ENCODE measurements at regions not wholly inside any gene's neighbourhood (a gene's known extent, or its start where the extent isn't known, plus 50 kb on each side); places are given as distances from the start of the nearest gene placed in this dataset.

DNA sequence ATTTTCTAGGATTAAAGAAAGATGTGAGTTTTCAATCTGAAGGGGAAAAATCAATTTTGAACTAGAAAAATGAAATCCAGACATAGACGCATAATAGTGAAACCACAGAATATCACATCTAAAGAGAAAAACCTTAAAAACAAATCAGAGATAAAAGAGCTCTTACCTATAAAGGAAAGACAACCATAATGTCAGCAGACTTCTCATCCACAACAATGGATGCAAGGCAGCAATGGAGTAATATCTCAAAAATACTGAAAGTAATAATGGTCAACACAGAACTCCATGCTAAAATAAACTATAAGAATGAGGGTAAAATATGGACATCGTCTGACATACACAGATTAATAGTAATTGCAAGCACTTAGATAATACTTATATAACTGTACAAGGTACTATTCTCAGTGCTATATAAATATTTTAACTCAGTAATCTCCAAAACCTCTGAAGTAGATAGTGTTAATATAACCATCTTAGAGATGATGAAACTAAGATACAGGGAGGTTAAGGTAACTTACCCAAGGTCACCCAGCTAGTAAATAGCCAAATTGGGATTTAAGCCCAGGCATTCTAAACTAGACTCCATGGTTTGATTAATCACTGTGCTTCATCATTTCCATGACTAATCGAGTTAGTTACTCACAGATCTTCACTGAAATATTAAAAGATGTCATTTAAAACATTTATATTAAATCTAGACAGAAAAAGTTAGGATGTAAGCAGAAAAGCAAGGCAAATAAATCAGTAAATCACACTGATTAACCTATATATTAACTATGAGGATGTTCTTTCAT is 89.4 kb upstream of the SPTBN1 start:
- POLR2A ChIA-PET: interaction anchor here (1.1 to 1.4 kb wide), 2 partner anchors 20 to 29 kb away, joined by 3 read pairs; no protein-coding TSS in a partner anchor
- no peak for TF ChIP-seq EZH2phosphoT487 (IDR thresholded peaks at IDR 0.05; ENCODE audit: borderline replicate concordance, low read depth, low read length)
- TF ChIP-seq, protein P1, sequence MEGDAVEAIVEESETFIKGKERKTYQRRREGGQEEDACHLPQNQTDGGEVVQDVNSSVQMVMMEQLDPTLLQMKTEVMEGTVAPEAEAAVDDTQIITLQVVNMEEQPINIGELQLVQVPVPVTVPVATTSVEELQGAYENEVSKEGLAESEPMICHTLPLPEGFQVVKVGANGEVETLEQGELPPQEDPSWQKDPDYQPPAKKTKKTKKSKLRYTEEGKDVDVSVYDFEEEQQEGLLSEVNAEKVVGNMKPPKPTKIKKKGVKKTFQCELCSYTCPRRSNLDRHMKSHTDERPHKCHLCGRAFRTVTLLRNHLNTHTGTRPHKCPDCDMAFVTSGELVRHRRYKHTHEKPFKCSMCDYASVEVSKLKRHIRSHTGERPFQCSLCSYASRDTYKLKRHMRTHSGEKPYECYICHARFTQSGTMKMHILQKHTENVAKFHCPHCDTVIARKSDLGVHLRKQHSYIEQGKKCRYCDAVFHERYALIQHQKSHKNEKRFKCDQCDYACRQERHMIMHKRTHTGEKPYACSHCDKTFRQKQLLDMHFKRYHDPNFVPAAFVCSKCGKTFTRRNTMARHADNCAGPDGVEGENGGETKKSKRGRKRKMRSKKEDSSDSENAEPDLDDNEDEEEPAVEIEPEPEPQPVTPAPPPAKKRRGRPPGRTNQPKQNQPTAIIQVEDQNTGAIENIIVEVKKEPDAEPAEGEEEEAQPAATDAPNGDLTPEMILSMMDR (conservative IDR thresholded peaks at IDR 0.05; ENCODE audit: low read length): no peak
- BruUV-seq (replicated peaks): no TSS peak
- no peaks in the 10 kb centered on the region for H3K4me1 ChIP-seq (ENCODE audit: insufficient read depth, low read length, poor library complexity, severe bottlenecking)
- intact Hi-C loops (cut with micrococcal nuclease; ENCODE audit: unreplicated experiment): no loop called here
- peaks cover 30% of the 10 kb centered on the region for H3K9me3 ChIP-seq (ENCODE audit: low read length)
- H3K79me2 ChIP-seq (ENCODE audit: insufficient read depth, low read depth, low read length): no peaks in the 10 kb centered on the region
- DNase-seq (ENCODE audit: low spot score): no peak
- no peaks in the 10 kb centered on the region for H4K20me1 ChIP-seq (ENCODE audit: insufficient read depth, low read length)
- no peak overlapping the region for H3K4me2 ChIP-seq (ENCODE audit: low read length)
- H3K9me2 ChIP-seq (ENCODE audit: insufficient read depth, low read length): no peaks in the 10 kb centered on the region
- CTCF ChIA-PET (ENCODE audit: unreplicated experiment): interaction anchor here (1.0 kb wide), 1 partner anchor 147 kb away, joined by 3 read pairs; no protein-coding TSS in a partner anchor
- H3K4me3 ChIP-seq (ENCODE audit: low read depth, low read length, poor library complexity, severe bottlenecking): no peak overlapping the region
- H3K27ac ChIP-seq (ENCODE audit: low read depth, low read length, poor library complexity, severe bottlenecking): no peak overlapping the region
- H2AFZ ChIP-seq (ENCODE audit: low read length): no peak overlapping the region
- H3K36me3 ChIP-seq (ENCODE audit: insufficient read depth, low read length): no peaks in the 10 kb centered on the region

GRCh38 chr2:54370405-54371104 is 85.6 kb upstream of the SPTBN1 start:
- Histone ChIP-seq H3K27ac (ENCODE audit: low read depth, low read length, poor library complexity, severe bottlenecking) (no peak overlapping the region), H4K20me1 (ENCODE audit: insufficient read depth, low read length) (no peaks in the 10 kb centered on the region), H3K36me3 (ENCODE audit: insufficient read depth, low read length) (no peaks in the 10 kb centered on the region), H3K9me2 (ENCODE audit: insufficient read depth, low read length) (no peaks in the 10 kb centered on the region), H3K4me2 (ENCODE audit: low read length) (no peak overlapping the region), H3K79me2 (ENCODE audit: insufficient read depth, low read depth, low read length) (no peaks in the 10 kb centered on the region), H2AFZ (ENCODE audit: low read length) (no peak overlapping the region), H3K4me1 (ENCODE audit: insufficient read depth, low read length, poor library complexity, severe bottlenecking) (no peaks in the 10 kb centered on the region), H3K4me3 (ENCODE audit: low read depth, low read length, poor library complexity, severe bottlenecking) (no peak overlapping the region), H3K9me3 (ENCODE audit: low read length) (peaks cover 27% of the 10 kb centered on the region)
- no peak for DNase-seq (ENCODE audit: low spot score)
- intact Hi-C loops (cut with micrococcal nuclease; ENCODE audit: unreplicated experiment): no loop called here
- no peak for TF ChIP-seq EZH2phosphoT487 (IDR thresholded peaks at IDR 0.05; ENCODE audit: borderline replicate concordance, low read depth, low read length)
- TF ChIP-seq, protein P1 (conservative IDR thresholded peaks at IDR 0.05; ENCODE audit: low read length): no peak
- CTCF ChIA-PET (ENCODE audit: unreplicated experiment): no interaction called here
- POLR2A ChIA-PET: interaction anchor here (0.7 kb wide), 1 partner anchor 1531 kb away, joined by 3 read pairs; no protein-coding TSS in a partner anchor
- no TSS peak for BruUV-seq (replicated peaks)

Data from OCI-LY7 (cell line).